SKM-1 treated with dmso at 0.1 percent for 144 hours (cell line): ENCODE measurements at regions not wholly inside any gene's neighbourhood (a gene's known extent, or its start where the extent isn't known, plus 50 kb on each side); places are given as distances from the start of the nearest gene placed in this dataset.
"Not testable (repeated sequence)": the region's sequence is repeated elsewhere in the genome, so short reads cannot be mapped to it uniquely, and the experiment has no call there.

Experiments used
- DNase-seq: peaks from one replicate; lab custom pipeline; 2025; ENCODE audit not compliant: unreplicated experiment; lab: John Stamatoyannopoulos, UW

DNA sequence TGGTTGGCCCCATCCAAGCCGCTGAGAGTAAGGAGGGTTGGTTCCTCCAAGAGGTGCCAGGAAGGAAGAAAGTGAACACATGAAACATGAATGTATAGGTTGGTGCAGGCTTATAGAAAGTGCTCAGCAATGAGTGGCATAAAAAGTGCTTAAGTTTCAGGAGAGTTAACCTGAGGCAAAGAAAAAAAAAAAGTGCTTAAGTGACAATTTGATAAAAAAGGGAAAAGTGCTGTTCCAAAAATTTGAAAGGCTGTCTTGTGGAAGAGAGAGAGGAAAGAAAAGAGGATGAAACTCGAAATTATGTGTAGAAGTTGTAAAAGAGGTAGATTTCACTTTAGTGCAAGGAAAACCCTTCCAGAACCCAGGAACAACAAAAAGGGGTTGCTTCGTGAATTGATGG is 85.5 kb upstream of the MAP4K4 start:
- no peak for DNase-seq

DNA sequence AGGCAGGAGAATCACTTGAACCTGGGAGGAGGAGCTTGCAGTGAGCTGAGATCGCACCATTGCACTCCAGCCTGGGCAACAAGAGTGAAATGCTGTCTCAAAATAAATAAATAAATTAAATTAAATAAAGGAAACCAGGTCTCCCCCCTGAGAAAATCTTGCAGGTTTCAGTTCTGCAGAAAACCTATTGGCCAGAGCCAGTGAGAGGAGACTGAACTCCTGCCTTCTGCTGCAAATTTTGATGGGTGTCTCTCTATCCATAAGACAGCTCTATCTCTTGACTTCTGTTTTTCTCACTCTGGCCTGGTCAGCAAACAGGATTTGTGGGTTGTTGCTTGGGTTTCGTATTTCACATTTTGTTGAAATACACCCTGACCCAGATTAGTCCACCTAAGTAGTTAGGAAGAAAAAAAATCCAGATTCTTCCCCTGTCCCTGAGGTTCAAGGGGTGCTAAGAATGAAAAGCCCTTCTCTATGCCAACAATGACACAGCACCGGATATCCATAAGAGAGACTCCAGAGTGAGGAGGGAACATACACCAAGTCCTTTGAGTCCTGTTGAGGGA is 86.7 kb upstream of the MAP4K4 start:
- no peak for DNase-seq

DNA sequence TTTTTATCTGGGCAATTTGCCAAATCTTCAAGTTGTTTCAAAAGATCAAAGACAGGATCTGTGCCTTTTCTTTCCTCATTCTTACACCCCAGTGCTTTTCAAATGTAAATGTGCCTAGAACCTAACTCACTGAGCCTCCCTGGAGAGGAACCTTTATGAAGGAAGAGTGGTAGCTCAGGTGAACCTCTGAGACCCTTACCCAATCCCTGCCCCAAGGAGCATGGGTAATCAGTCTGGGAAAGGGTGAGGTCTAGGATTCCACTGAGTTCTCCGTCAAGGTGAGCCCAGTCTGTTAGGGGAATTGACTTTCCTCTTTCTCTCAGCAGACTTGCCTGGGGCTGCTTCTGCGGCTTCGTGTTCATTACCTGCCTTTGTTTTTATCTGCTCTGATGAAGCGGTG is 88.1 kb upstream of the MAP4K4 start:
- no peak for DNase-seq

DNA sequence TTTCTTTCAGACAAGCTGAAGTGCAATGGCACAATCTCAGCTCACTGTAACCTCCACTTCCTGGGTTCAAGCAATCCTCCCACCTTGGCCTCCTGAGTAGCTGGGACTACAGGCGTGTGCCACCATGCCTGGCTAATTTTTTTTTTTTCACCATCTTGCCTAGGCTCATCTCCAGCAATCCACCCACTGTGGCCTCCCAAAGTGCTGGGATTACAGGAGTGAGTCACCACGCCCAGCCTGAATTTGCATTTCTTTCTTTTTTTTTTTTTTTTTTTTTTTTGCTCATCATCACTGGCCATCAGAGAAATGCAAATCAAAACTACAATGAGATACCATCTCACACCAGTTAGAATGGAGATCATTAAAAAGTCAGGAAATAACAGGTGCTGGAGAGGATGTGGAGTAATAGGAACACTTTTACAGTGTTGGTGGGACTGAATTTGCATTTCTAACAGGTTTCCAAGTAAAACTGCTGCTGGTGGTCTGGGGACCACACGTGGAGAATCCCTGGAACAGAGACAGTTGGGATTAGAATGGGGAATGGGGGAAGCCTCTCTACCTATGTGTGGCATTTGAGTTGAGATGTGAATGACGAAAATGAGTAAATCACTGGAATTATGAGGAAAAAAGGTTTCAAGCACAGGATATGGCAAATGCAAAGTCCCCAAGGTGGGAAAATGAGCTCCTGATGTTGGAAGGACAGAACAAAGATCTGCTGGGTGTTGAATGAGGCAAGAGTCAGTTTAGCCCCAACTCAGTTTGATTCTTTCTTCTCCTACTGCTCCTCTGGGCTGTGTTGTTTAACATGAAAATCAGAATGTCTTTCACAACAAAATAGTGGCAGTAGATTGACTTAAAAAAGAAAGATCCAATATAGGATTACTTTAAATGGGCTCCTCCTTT is 88.8 kb upstream of the MAP4K4 start:
- no peak for DNase-seq

DNA sequence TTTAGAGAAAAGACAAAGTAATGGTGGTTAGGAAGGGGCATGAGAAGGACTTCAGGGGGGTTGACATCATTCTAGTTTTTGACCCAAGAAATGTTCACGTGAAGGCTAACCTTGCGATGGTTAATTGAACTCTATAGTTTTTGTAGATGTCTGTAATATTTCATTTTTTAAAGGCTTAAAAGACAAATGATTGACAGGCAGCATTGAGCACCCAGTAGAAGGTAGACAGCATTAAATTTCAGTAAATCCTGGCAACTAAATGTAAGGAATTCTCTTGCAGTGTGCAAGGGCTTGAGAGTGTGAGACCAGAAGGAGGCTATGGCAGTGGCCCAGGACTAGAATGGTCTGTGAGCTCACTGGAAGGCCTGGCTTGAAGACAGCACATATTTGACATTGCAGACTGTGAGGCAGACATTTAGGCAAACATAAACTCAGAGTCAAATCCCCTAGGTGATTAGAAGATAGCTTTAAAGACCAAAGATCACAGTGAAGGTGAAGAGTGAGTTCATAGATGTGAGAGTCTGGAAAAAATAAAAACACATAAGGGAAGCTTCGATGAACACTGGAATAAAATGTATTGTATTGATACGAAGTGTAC is 100.1 kb upstream of the MAP4K4 start:
- no peak for DNase-seq

DNA sequence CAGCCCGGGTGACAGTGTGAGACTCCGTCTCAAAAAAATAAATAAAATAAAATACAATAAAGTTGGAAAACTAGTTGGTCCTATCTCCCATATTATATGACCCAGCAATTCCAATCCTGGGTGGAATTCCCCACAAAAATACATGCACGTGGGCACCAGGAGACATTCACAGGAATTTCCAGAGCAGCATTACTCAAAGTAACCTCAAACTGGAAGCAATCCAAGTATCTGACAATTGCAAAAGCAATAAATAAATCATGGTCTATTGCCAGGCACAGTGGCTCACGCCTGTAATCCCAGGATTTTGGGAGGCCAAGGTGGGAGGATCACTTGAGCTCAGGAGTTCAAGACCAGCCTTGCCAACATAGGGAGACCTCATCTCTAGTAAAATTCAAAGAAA is 101.2 kb upstream of the MAP4K4 start:
- DNase-seq = no peak

DNA sequence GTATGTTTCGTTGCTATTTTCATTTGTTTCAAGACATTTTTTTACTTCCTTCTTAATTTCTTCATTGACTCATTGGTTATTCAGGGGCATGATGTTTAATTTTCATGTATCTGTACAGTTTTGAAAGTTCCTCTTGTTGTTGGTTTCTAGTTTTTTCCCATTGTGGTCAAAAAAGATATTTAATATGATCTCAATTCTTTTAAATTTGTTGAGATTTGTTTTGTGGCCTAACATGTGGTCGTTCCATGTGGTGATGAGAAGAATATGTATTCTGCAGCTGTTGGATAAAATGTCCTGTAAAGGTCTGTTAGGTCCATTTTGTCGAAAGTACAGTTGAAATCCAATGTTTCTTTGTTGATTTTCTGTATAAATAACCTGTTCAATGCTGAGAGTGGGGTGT is 110.3 kb upstream of the MAP4K4 start:
- no peak for DNase-seq

DNA sequence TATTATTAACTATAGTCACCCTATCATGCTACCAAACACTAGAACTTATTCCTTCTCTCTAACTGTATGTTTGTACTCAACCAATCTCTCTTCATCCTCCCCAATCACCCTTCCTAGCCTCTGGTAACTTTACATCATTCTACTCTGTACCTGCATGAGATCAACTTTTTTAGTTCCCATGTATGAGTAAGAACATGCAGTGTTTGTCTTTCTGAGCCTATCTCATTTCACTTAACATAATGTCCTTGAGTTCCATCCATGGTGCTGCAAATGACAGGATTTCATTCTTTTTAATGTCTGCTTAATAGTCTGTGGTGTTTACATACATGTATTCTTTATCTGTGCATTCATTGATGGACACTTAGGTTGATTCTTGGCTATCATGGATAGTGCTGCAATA is 108.9 kb upstream of the RFX8 start:
- no peak for DNase-seq

DNA sequence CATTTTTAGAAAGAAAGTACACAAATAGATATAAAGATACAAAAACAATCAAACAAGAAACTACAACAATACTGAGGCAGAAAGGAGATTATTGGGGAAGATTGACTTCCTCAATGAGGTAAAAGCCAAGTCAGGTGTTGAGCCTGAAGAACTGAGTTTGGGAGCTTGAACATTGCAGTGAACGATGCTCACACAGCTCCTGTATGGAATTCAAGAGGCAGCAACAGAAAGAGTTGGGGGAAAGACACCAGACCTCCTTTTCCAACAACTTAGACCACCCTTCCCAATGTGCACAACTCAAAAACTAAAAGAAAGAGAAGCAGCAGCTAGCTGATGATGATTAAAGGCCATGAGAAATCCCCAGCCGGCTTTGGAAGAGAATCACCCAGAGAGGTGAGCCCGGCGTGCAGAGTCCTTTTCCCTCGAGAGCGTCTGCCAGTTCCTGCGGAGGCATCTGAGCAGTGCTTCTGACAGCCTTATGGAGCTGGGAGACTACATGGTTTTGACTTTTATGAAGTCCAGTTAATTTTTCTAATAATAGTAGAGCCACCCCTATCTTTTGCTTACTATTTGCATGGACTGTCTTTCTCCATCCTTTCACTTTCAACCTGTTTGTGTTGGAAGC is 106.9 kb upstream of the RFX8 start:
- DNase-seq = no peak

DNA sequence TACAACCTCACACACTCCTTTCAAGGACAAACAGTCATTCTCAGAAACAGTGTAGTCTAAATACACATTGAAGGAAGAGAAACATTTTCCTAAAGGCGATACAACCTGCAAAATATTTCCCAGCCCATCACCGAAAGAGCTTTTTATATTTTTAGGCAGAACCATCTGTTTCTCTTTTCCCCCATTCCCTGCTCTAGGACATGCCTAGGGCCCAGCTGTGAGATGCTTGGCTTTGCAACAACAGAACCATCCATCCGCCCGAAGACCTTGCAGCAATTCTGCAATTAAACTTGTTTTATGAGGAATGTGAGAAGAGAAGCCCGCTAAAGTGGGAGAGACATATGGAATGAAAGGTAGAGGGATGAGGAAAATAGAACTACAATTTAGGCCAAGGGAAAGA is 105.6 kb upstream of the RFX8 start:
- DNase-seq = no peak

DNA sequence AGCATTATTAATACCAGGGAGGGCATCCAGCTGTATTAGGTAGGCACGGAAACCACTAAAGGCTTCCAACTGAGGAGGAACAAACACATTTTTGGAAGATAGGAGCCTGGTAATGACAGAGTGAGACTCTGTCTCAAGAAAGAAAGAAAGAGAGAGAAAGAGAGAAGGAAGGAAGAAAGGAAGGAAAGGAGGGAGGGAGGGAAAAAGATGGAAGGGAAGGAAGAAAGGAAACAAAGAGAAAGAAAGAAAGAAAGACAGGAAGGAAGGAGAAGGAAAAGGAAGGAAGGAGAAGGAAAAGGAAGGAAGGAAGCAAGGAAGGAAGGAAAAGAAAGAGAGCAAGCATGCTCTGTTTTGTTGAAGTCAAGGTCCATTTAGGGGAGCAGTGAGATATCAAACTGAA is 103.8 kb upstream of the RFX8 start:
- no peak for DNase-seq

DNA sequence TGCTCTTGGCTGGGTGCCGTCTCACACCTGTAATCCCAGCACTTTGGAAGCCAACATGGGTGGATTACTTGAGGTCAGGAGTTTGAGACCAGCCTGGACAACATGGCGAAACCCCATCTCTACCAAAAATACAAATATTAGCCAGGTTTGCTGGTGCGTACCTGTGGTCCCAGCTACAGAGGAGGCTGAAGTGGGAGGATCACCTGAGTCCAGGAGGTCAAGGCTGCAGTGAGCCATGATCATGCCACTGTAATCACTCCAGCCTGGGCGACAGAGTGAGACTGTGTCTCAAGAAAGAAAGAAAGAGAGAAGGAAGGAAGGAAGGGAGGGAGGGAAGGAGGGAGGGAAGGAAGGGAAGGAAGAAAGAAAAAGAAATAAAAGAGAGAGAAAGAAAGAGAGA is 103.2 kb upstream of the RFX8 start:
- DNase-seq = not testable (repeated sequence)

DNA sequence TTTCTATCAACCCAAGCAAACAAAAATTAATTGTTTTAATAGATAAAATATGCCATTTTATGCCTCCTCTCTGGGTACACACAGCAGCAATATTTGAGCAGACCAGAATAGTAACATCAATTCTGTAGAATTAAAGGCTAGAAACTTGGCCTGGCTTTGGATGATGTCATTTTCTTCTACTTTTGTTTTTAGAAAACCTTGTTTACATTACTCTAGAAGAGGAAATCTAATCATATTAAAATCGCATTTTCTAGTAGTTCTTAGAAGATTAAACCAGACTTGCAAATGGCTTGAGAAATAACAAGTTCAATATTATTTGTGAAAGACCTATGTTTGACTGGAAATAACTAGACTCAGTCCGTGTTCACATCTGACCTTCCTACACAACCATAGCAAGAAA is 102.3 kb upstream of the RFX8 start:
- DNase-seq = no peak

DNA sequence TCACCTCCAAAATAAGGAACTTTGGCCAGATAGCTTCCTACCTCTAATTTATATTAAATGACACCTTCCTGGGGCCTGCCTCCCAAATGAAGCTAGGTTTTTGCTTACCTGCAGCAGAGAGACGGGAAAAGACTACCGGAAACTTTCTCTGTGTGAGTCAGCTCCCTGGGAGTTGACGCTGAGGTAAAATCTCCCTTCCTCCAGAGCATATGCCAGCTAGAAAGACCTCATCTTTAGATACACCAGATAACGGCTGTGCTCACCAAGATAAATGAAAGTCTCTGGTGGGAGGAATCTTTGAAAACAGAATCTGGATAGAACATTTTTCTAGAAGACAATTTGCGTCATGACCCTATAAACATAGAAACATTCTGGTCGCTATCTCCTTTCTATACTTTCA is 99.7 kb upstream of the RFX8 start:
- no peak for DNase-seq

DNA sequence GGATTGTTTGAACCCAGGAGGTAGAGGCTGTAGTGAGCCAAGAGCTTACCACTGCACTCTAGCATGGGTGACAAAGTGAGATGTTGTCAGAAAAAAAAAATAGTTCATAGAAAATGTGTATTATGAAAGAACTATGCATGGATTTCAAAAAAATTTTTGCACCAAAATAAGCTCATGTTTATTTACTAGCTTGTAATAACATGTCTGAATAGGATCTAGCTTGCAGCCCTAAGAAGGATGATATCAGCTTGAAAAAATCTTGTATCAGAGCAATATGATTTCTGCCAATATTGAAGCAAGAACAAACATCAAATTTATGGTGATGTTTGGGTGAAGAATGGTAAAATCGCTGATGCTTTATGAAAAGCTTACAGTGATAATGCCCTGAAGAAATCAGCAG is 97.0 kb upstream of the RFX8 start:
- no peak for DNase-seq

DNA sequence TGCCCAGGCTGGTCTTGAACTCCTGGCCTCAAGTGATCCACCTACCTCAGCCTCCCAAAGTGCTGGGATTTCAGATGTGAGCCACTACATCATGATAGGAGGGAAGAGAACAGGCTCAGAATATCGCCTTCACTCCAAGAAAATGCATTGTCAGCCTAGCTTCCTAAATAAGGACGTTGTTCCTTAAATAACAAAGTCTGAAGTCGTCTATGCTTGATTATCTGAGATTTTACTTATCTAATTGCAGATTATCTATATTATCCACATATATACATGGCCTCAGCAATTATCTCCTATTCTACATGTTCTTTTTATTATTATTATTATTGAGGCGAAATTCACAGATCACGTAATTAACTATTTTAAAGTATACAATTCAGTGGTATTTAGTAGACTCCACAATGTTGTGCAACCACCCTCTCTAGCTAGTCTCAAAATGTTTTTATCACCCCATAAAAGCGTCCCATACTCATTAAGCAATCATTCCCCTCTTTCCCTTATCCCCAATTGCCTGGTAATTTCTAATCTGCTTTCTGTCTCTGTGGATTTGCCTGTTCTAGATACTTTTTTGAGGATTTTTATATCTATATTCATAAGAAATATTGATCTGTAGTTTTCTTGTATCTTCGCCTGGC is 95.1 kb upstream of the RFX8 start:
- no peak for DNase-seq

DNA sequence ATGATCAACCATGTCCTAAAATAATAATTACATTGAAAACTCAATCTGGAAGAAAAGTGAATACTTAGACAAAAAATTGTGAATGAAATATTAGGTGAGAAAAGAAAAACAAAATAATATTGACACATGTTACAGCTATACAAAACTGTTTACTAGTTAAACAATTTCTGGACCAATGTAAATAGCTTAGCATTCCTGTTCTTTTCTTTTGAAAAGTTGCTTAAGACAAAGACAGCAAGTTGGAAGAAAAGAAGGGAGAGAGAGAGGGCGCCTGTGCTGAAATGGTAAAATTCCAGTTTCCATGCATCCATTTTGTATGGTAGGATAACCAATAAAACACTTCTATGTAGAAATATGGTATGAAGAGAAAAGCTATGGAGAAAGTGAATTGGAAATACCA is 94.1 kb upstream of the RFX8 start:
- no peak for DNase-seq

DNA sequence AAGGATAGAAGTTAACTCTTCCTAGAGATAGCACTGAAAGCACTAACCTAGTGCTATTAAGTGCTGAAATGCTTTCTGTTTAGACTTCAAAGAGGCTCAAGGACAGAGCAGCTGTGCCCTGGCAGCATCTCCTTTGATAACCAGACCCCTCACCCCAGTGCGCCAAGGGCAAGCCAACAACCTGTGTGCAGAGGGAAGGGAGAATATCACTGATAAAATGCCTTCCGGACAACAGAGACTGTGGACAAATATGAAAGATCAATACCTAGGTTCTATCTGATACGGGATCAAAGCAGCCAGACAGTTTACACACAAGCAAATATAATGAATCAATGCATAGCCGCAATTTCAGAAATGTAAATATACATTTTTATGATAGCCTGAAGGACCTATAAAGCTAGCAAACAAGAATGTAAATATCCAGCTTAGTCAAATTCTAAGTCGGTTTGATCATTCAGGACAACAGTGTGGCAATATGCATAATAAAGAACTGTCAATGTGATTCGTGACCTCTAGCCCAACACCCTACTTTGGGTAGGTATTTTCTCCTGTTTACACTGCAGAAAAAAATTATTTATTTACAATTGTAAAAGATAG is 91.8 kb upstream of the RFX8 start:
- DNase-seq = no peak

DNA sequence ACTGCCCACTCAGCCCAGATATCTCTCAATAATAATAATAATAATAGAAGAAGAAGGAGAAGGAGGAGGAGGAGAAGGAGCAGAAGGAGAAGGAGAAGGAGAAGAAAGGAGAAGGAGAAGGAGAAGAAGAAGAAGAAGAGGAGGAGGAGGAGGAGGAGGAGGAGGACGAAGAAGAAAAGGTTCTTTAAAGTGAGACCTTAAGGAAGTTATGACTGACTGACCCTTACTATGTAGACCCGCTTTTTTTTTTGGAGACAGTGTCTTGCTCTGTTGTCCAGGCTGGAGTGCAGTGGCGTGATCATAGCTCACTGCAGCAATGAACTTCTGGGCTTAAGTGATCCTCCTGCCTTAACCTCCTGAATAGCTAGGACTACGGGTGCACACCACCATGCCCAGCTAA is 88.9 kb upstream of the RFX8 start:
- DNase-seq = no peak

DNA sequence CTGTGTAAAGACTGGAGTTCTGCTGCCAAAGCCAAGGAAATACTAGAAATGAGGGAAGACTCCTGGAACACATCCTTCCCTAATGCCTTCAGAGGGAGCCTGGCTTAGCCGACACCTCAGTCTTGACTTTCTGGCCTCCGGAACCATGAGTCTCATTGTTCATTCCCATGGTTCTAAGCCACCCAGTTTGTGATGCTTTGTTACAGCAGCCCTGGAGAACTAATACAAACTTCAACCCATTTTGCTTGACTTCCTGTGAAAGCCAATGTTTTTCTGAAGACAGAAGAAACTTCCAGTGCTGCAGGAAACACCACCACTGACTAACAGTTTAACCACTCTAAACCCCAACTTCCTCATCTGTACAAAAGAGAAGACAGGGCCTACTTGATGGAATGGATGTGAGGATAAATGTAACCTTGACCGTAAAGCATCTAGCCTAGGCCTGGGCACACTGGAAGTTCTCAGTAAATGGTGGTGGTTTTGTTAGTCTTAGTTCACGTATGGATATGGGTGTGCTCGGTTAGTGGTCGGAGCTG is 85.9 kb upstream of the RFX8 start:
- peak; percentile 75 for DNase-seq

DNA sequence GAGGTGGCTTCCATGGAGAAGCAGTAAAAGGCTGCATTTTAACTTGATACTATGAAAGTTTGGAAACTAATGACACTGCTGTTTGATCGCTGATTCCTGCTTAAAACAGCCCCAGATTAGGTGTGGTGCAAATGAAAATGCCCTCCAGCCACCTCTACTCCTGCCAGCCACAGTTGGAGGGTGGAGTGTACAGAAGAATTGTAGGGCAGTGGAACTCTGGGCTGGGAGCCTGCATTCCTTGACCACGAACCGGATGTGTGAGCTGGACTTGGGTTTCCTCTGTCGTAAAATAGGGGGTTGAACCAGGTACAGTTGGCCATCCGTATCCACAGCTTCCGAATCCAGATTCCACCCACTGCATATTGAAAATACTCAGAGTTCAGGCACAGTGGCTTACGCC is 84.6 kb upstream of the RFX8 start:
- DNase-seq = no peak
